COLO668 (cell line): ENCODE measurements at regions not wholly inside any gene's neighbourhood (a gene's known extent, or its start where the extent isn't known, plus 50 kb on each side); places are given as distances from the start of the nearest gene placed in this dataset.
"Not testable (repeated sequence)": the region's sequence is repeated elsewhere in the genome, so short reads cannot be mapped to it uniquely, and the experiment has no call there.

ENCODE experiments used
- DNase-seq: peaks from one replicate; lab custom pipeline; 2025; ENCODE audit not compliant: unreplicated experiment; lab: John Stamatoyannopoulos, UW

GRCh38 chr2:39487398-39488250 is 50.5 kb upstream of the MAP4K3 start:
- no peak for DNase-seq

- DNase-seq = no peak
These were observed 51.4 kb upstream of the MAP4K3 start for GRCh38 chr2:39488450-39488849.

- DNase-seq = no peak
These were observed 53.5 kb upstream of the MAP4K3 start for GRCh38 chr2:39490586-39490985.

GRCh38 chr2:39491653-39492052 is 54.6 kb upstream of the MAP4K3 start:
- no peak for DNase-seq

GRCh38 chr2:39492095-39492590 is 55.1 kb upstream of the MAP4K3 start:
- DNase-seq = no peak

GRCh38 chr2:39492716-39493115 is 55.6 kb upstream of the MAP4K3 start:
- DNase-seq = no peak

GRCh38 chr2:39494784-39495251 is 57.7 kb upstream of the MAP4K3 start:
- DNase-seq = no peak

- no peak for DNase-seq
These were observed 60.2 kb upstream of the MAP4K3 start for GRCh38 chr2:39497082-39497801.

- not testable (repeated sequence) for DNase-seq
These were observed 61.1 kb upstream of the MAP4K3 start for GRCh38 chr2:39498176-39498575.

GRCh38 chr2:39498786-39499185 is 61.7 kb upstream of the MAP4K3 start:
- DNase-seq = no peak

- DNase-seq = no peak
These were observed 62.3 kb upstream of the MAP4K3 start for GRCh38 chr2:39499336-39499735.

GRCh38 chr2:39501412-39501811 is 64.3 kb upstream of the MAP4K3 start:
- no peak for DNase-seq

- DNase-seq = no peak
These were observed 66.2 kb upstream of the MAP4K3 start for GRCh38 chr2:39503277-39503676.

- no peak for DNase-seq
These were observed 67.8 kb upstream of the MAP4K3 start for GRCh38 chr2:39504790-39505335.

- no peak for DNase-seq
These were observed 69.1 kb upstream of the MAP4K3 start for GRCh38 chr2:39506215-39506614.

- DNase-seq = no peak
These were observed 71.1 kb upstream of the MAP4K3 start for GRCh38 chr2:39508198-39508597.

- no peak for DNase-seq
These were observed 73.1 kb upstream of the MAP4K3 start for GRCh38 chr2:39510140-39510539.

- no peak for DNase-seq
These were observed 74.1 kb upstream of the MAP4K3 start for GRCh38 chr2:39511219-39511604.

- DNase-seq = no peak
These were observed 74.7 kb upstream of the MAP4K3 start for GRCh38 chr2:39511605-39512433.

- DNase-seq = no peak
These were observed 75.4 kb upstream of the MAP4K3 start for GRCh38 chr2:39512434-39512935.

GRCh38 chr2:39512941-39513340 is 75.9 kb upstream of the MAP4K3 start:
- DNase-seq = no peak
